ENCODE measurements at regions not wholly inside any gene's neighbourhood (a gene's known extent, or its start where the extent isn't known, plus 50 kb on each side); places are given as distances from the start of the nearest gene placed in this dataset.

DNA sequence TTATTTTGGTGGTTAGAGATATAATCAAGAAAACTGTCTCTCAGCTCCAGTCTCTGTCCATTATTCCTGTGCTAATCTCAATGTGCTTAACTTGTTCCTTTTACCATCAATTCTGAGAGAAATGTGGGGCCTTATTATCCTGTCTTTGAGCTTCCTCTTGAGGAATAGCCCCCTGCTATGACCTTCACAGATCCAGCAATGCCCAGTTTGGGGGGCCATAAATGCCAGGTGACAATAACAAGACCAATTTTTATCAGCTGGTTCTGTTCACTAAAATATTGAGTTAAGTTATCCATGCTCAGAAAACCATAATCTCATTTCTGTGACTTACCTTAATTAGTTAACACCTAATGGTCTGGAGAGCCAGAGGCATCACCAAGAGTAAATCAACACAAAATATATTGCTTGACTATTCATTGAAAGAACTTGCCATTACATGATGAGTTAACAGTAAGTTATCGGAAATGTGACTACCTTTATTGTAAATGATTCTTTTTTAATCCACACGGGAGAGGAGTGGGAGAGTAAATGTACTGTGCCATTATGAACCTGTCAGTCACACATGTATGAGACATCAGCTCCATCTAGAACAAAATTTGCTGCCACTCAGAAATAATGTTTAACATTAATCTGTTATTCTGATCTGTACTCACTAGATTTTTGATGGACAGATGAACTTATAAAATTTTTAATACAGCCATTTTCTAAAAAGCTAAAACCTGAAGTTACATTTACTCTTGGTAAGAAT is 149.7 kb downstream of the ID4 start:
- intact Hi-C loops (cut with DNase I): no loop called here
- H3K4me3 ChIP-seq: no peak overlapping the region
- H3K36me3 ChIP-seq: no peaks in the 10 kb centered on the region
- TF ChIP-seq, protein P1, sequence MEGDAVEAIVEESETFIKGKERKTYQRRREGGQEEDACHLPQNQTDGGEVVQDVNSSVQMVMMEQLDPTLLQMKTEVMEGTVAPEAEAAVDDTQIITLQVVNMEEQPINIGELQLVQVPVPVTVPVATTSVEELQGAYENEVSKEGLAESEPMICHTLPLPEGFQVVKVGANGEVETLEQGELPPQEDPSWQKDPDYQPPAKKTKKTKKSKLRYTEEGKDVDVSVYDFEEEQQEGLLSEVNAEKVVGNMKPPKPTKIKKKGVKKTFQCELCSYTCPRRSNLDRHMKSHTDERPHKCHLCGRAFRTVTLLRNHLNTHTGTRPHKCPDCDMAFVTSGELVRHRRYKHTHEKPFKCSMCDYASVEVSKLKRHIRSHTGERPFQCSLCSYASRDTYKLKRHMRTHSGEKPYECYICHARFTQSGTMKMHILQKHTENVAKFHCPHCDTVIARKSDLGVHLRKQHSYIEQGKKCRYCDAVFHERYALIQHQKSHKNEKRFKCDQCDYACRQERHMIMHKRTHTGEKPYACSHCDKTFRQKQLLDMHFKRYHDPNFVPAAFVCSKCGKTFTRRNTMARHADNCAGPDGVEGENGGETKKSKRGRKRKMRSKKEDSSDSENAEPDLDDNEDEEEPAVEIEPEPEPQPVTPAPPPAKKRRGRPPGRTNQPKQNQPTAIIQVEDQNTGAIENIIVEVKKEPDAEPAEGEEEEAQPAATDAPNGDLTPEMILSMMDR (IDR thresholded peaks at IDR 0.05): no peak
- TF ChIP-seq POLR2AphosphoS5 (IDR thresholded peaks at IDR 0.05; ENCODE audit: insufficient read depth in 1 of 2, low read depth in 1 of 2) (no peak), POLR2A (IDR thresholded peaks at IDR 0.05) (no peak)
- no peaks in the 10 kb centered on the region for H3K4me1 ChIP-seq
- H3K27me3 ChIP-seq: no peaks in the 10 kb centered on the region
- no peak overlapping the region for H3K27ac ChIP-seq
- H3K9me3 ChIP-seq: no peaks in the 10 kb centered on the region
- DNase-seq (ENCODE audit: extremely low spot score in 2 of 2): no peak

DNA sequence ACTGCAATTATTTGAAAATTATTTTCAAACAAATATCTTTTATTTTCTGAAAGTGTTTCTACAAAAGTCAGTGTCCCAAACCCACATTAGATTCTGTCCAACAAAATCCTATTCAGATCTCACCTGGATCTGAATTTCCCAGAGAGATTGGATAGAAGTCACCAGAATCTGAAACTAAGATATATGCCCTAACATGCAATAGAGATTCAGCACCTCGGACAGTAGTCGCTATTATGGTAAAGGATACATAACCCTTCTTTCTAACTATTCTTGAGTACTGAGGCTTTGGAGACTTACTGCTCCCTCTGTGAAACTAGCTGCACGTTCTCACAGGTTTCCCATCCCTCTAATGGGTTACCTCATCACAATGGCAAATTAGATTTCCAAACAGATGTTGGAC is 151.4 kb downstream of the ID4 start:
- Histone ChIP-seq H3K4me3 (no peak overlapping the region), H3K27me3 (no peaks in the 10 kb centered on the region), H3K27ac (no peak overlapping the region), H3K4me1 (no peaks in the 10 kb centered on the region), H3K36me3 (no peaks in the 10 kb centered on the region), H3K9me3 (no peaks in the 10 kb centered on the region)
- intact Hi-C loops (cut with DNase I): no loop called here
- DNase-seq (ENCODE audit: extremely low spot score in 2 of 2): no peak
- TF ChIP-seq POLR2A (IDR thresholded peaks at IDR 0.05) (no peak), POLR2AphosphoS5 (IDR thresholded peaks at IDR 0.05; ENCODE audit: insufficient read depth in 1 of 2, low read depth in 1 of 2) (no peak)
- TF ChIP-seq, protein P1 (IDR thresholded peaks at IDR 0.05): no peak

DNA sequence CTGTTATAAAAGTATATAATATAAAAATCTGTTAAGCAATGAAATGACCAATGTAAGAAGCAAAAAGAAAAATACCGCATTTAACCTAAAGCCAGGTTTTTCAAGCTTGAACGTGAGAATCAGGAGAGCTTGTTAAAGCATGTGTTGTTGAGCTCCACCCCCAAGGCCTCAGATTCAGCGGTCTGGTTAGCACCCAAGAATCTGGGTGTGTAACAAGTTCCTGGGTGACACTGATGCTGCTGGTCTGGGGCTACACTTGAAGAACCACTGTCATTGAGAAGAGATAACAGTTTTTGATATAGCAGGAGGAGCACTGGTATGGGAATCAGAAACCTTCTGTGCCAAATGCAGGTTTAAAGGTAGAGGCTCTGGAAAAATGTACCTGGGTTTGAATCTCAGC is 154.0 kb downstream of the ID4 start:
- Histone ChIP-seq H3K27me3 (no peaks in the 10 kb centered on the region), H3K4me3 (no peak overlapping the region), H3K27ac (no peak overlapping the region), H3K4me1 (no peaks in the 10 kb centered on the region), H3K36me3 (no peaks in the 10 kb centered on the region), H3K9me3 (no peaks in the 10 kb centered on the region)
- TF ChIP-seq, protein P1 (IDR thresholded peaks at IDR 0.05): no peak
- no peak for TF ChIP-seq POLR2A (IDR thresholded peaks at IDR 0.05)
- TF ChIP-seq POLR2AphosphoS5 (IDR thresholded peaks at IDR 0.05; ENCODE audit: insufficient read depth in 1 of 2, low read depth in 1 of 2): no peak
- DNase-seq (ENCODE audit: extremely low spot score in 2 of 2): no peak
- intact Hi-C loops (cut with DNase I): no loop called here

DNA sequence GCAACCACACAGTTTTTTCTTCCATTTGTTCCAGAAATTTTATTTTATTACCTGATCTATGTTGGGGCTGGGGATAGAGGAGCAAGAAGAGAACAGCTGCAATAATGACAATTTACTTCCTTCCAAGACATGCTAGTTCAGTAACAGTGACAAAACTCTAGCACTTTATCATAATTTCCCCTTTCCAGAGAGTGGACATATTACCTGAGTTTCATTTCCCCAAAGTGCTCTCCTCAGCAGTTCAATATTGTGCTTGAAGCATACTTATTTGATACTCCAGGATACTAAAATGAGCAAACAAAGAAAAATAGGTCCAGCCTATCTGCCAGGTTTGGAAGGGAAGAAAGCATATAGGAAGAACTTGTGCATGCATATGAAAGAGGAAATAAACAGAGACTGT is 157.7 kb downstream of the ID4 start:
- H3K27me3 ChIP-seq: no peaks in the 10 kb centered on the region
- no peaks in the 10 kb centered on the region for H3K4me1 ChIP-seq
- H3K27ac ChIP-seq: no peak overlapping the region
- DNase-seq (ENCODE audit: extremely low spot score in 2 of 2): no peak
- no peak overlapping the region for H3K4me3 ChIP-seq
- no peak for TF ChIP-seq POLR2AphosphoS5 (IDR thresholded peaks at IDR 0.05; ENCODE audit: insufficient read depth in 1 of 2, low read depth in 1 of 2)
- TF ChIP-seq, protein P1 (IDR thresholded peaks at IDR 0.05): no peak
- TF ChIP-seq POLR2A (IDR thresholded peaks at IDR 0.05): no peak
- intact Hi-C loops (cut with DNase I): no loop called here
- H3K36me3 ChIP-seq: no peaks in the 10 kb centered on the region
- H3K9me3 ChIP-seq: no peaks in the 10 kb centered on the region

DNA sequence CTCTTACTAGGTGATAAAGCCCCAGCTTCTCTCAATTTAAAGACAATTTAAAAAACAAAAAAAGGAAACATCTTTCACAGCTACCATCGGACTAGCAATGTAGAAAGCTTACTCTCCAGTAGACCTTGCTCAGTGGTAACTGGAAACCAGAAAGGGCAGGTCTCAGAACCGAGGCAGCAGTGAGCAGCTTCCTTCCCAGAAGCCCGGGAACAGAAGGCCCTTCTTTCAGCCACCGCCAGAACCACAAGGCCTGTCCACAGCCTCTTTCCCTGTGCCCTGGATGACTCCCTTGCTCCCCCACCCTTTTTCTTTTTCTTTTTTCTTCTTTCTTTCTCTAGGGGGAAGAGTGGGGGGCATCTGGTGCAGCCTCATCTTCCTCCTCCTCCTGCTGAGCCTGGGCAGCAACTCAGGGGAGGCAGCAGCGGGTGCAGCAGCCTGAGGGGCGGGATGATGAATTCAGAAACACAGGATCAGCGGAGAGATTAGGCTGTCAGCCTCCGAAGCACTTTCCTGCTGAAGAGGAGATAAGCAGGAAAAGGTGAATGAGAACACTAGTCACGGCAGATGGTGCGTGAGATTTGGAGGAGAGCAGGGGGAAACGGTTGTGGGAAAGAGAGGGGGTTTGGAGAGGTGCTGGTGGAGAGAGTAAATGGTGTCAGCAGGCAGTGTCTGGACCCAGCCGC is 158.5 kb downstream of the ID4 start:
- no peak overlapping the region for H3K27ac ChIP-seq
- no peaks in the 10 kb centered on the region for H3K27me3 ChIP-seq
- intact Hi-C loops (cut with DNase I): no loop called here
- H3K9me3 ChIP-seq: no peaks in the 10 kb centered on the region
- no peaks in the 10 kb centered on the region for H3K36me3 ChIP-seq
- DNase-seq (ENCODE audit: extremely low spot score in 2 of 2): no peak
- no peak overlapping the region for H3K4me3 ChIP-seq
- no peaks in the 10 kb centered on the region for H3K4me1 ChIP-seq
- TF ChIP-seq POLR2AphosphoS5 (IDR thresholded peaks at IDR 0.05; ENCODE audit: insufficient read depth in 1 of 2, low read depth in 1 of 2) (no peak), POLR2A (IDR thresholded peaks at IDR 0.05) (no peak)
- TF ChIP-seq, protein P1 (IDR thresholded peaks at IDR 0.05): no peak
